Naive thymus-derived CD4-positive, alpha-beta T cell (primary cell): ENCODE measurements at regions not wholly inside any gene's neighbourhood (a gene's known extent, or its start where the extent isn't known, plus 50 kb on each side); places are given as distances from the start of the nearest gene placed in this dataset.

Experiments used
- ATAC-seq: fragments of 150-1000 bp; cut with Tn5 transposase; 2 replicates; pipeline ENCODE4 v1.10.0; 2021; ENCODE audit warnings: mild to moderate bottlenecking, moderate library complexity
- CTCF ChIA-PET: fragments of 350-600 bp; sonication (Branson Sonifier 250); formaldehyde crosslinking; loops from one replicate; lab custom pipeline; 2021; ENCODE audit warnings: antibody characterized with exemption; lab: Charles Lee
- POLR2A ChIA-PET: fragments of 350-600 bp; sonication (Branson Sonifier 250); formaldehyde crosslinking; loops from one replicate; lab custom pipeline; 2021; ENCODE audit warnings: antibody characterized with exemption, inconsistent platforms; lab: Charles Lee
- DNase-seq, 9 donors: peaks; one replicate each; pipeline versions ENCODE4 v3.0.0 to v3.0.0-alpha.2; 2020 to 2022; ENCODE audit warnings: mixed read lengths in 1 of 9
- H3K27ac ChIP-seq: one replicate; pipeline ENCODE4 v1.7.0; 2013; ENCODE audit warnings: mild to moderate bottlenecking, low read depth, low read length, moderate library complexity
- H3K27me3 ChIP-seq, 2 donors: one replicate each; pipeline ENCODE4 v1.7.0; 2013; ENCODE audit warnings: low read length in 2 of 2, mild to moderate bottlenecking in 2 of 2, moderate library complexity in 2 of 2; ENCODE audit not compliant: control insufficient read depth in 2 of 2, insufficient read depth in 2 of 2
- H3K36me3 ChIP-seq, 3 experiments: 1 replicate in 2 of 3; 2 replicates in 1 of 3; pipeline ENCODE4 v1.7.0; 2013; ENCODE audit warnings: low read length in 3 of 3, mild to moderate bottlenecking in 3 of 3, moderate library complexity in 1 of 3; ENCODE audit not compliant: insufficient read depth in 3 of 3, control insufficient read depth in 2 of 3
- H3K4me1 ChIP-seq, 2 donors: one replicate each; pipeline ENCODE4 v1.7.0; 2013; ENCODE audit warnings: low read length in 2 of 2, mild to moderate bottlenecking in 2 of 2, moderate library complexity in 1 of 2; ENCODE audit not compliant: control insufficient read depth in 2 of 2, insufficient read depth in 2 of 2
- H3K4me3 ChIP-seq: 2 replicates; pipeline ENCODE4 v1.7.0; 2013; ENCODE audit warnings: mild to moderate bottlenecking, low read length
- H3K9me3 ChIP-seq, 3 experiments: 1 replicate in 2 of 3; 2 replicates in 1 of 3; pipeline ENCODE4 v1.7.0; 2013; ENCODE audit warnings: low read length in 3 of 3; ENCODE audit not compliant: control insufficient read depth in 2 of 3
- H3K27ac Mint-ChIP-seq, 9 donors: one replicate each; pipeline ENCODE4 v1.8.0; 2020 to 2022; ENCODE audit warnings: mixed read lengths in 9 of 9, mild to moderate bottlenecking in 8 of 9, moderate library complexity in 5 of 9, inconsistent platforms in 2 of 9
- H3K27me3 Mint-ChIP-seq, 5 donors: one replicate each; pipeline ENCODE4 v1.8.0; 2021 to 2022; ENCODE audit warnings: mixed read lengths in 5 of 5, mild to moderate bottlenecking in 1 of 5
- H3K36me3 Mint-ChIP-seq, 5 donors: one replicate each; pipeline ENCODE4 v1.8.0; 2020 to 2022; ENCODE audit warnings: mixed read lengths in 5 of 5, mild to moderate bottlenecking in 3 of 5, inconsistent platforms in 1 of 5
- H3K4me1 Mint-ChIP-seq, 7 donors: one replicate each; pipeline ENCODE4 v1.8.0; 2020 to 2022; ENCODE audit warnings: mixed read lengths in 7 of 7, mild to moderate bottlenecking in 3 of 7, inconsistent platforms in 1 of 7
- H3K4me3 Mint-ChIP-seq, 10 donors: one replicate each; pipeline ENCODE4 v1.8.0; 2020 to 2022; ENCODE audit warnings: mild to moderate bottlenecking in 10 of 10, mixed read lengths in 10 of 10, moderate library complexity in 6 of 10, inconsistent platforms in 2 of 10
- H3K9me3 Mint-ChIP-seq, 11 donors: one replicate each; pipeline ENCODE4 v1.8.0; 2020 to 2022; ENCODE audit warnings: mixed read lengths in 11 of 11, mild to moderate bottlenecking in 4 of 11, inconsistent platforms in 1 of 11, moderate library complexity in 1 of 11
- intact Hi-C, 2 donors: fragments of 100-400 bp; cut with micrococcal nuclease; formaldehyde crosslinking; loops; one replicate each; pipeline ENCODE4 v1.15.1; 2023

DNA sequence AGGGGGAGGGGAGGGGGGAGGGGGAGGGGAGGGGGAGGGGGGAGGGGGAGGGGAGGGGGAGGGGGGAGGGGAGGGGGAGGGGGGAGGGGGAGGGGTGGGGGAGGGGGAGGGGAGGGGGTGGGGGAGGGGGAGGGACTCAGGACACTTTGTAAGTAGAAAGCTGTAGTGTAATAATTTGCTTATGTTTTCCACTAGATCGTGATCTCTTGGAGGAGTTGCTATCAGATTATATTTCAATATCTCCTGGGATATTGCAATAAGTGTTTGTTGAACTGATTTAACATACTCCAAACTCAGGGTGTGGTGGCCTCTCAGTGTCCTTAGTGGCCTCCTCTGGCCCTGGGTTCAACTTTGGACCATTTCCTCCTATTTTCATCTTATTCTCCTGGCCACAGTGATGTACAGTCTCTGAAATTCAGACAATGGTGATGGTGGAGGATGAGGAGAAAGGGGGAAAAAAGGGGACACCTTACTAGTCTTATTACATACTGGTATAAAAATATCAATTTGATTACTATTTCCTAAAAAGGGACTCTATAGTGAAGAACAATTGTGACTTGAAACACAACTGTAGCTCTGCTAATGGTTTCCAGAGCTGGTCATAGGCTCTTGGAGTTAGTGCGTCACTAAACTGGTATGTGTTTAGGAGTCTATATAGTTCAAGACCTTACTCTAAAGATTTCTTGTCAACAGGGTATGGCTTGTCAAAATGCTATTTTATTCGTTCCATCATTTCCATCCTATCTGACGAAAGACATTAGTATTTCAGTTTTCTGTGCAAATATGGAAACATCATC lies 89.6 kb downstream of the DDX1 start:
- H3K36me3 ChIP-seq = no peaks in the 10 kb centered on the region
- H3K9me3 ChIP-seq = no peaks in the 10 kb centered on the region
- intact Hi-C loops = no loop called here
- no peak overlapping the region for H3K4me3 ChIP-seq
- ATAC-seq = no peak
- no peaks in the 10 kb centered on the region for H3K27me3 ChIP-seq
- peaks cover 0 to 7% (median 3%) of the 10 kb centered on the region in 11 donors for H3K9me3 Mint-ChIP-seq
- H3K27ac ChIP-seq = no peak overlapping the region
- no peak for DNase-seq
- CTCF ChIA-PET = no interaction called here
- no peak overlapping the region for H3K4me3 Mint-ChIP-seq
- no peak overlapping the region for H3K27ac Mint-ChIP-seq
- no peaks in the 10 kb centered on the region for H3K4me1 Mint-ChIP-seq
- POLR2A ChIA-PET = no interaction called here
- H3K4me1 ChIP-seq = no peaks in the 10 kb centered on the region
- H3K36me3 Mint-ChIP-seq = no peaks in the 10 kb centered on the region
- peaks cover 0 to 1% (median 0%) of the 10 kb centered on the region in 5 donors for H3K27me3 Mint-ChIP-seq

GRCh38 chr2:15682354-15682753 lies 90.7 kb downstream of the DDX1 start:
- H3K36me3 Mint-ChIP-seq = no peaks in the 10 kb centered on the region
- H3K27me3 Mint-ChIP-seq = peaks cover 0 to under 1% (median 0%) of the 10 kb centered on the region in 5 donors
- peaks cover 0 to 7% (median 3%) of the 10 kb centered on the region in 11 donors for H3K9me3 Mint-ChIP-seq
- no peak overlapping the region for H3K27ac ChIP-seq
- intact Hi-C loops = no loop called here
- H3K4me3 Mint-ChIP-seq = no peak overlapping the region
- no peaks in the 10 kb centered on the region for H3K4me1 ChIP-seq
- no peaks in the 10 kb centered on the region for H3K4me1 Mint-ChIP-seq
- ATAC-seq = no peak
- H3K27me3 ChIP-seq = no peaks in the 10 kb centered on the region
- ChIA-PET CTCF (no interaction called here), POLR2A (no interaction called here)
- no peak overlapping the region for H3K4me3 ChIP-seq
- no peak for DNase-seq
- no peaks in the 10 kb centered on the region for H3K9me3 ChIP-seq
- H3K36me3 ChIP-seq = no peaks in the 10 kb centered on the region
- H3K27ac Mint-ChIP-seq = no peak overlapping the region

GRCh38 chr2:15684161-15685039 lies 92.7 kb downstream of the DDX1 start:
- Mint-ChIP-seq H3K27me3 (peaks cover 0 to 17% (median under 1%) of the 10 kb centered on the region in 5 donors), H3K27ac (no peak overlapping the region), H3K36me3 (no peaks in the 10 kb centered on the region), H3K9me3 (peaks cover 0 to 7% (median 3%) of the 10 kb centered on the region in 11 donors), H3K4me3 (no peak overlapping the region), H3K4me1 (no peaks in the 10 kb centered on the region)
- POLR2A ChIA-PET = no interaction called here
- DNase-seq = no peak
- intact Hi-C loops = no loop called here
- H3K4me3 ChIP-seq = no peak overlapping the region
- no peaks in the 10 kb centered on the region for H3K36me3 ChIP-seq
- ATAC-seq = no peak
- H3K4me1 ChIP-seq = no peaks in the 10 kb centered on the region
- no peaks in the 10 kb centered on the region for H3K27me3 ChIP-seq
- H3K27ac ChIP-seq = no peak overlapping the region
- no peaks in the 10 kb centered on the region for H3K9me3 ChIP-seq
- CTCF ChIA-PET = no interaction called here

DNA sequence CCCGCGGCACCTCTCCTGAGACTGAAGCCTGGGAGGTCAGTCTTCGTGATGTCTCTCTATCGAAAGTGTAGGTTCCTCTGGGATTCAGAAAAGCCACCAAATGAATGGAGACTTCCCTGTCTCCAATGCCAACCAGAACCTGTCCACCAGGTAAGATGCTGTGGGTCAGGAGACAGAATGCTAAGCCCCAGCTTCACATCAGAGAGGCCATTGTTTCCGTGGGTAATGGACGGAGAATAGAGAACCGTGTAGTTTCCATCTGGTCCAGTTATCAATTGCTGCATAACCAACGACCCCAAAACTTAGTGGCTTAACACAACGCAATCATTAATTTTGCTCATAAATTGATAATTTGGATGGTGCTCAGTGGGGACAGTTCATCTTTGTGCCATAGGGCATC lies 93.5 kb downstream of the DDX1 start:
- Mint-ChIP-seq H3K9me3 (peaks cover 0 to 4% (median 0%) of the 10 kb centered on the region in 11 donors), H3K4me3 (no peak overlapping the region), H3K27ac (no peak overlapping the region), H3K4me1 (no peaks in the 10 kb centered on the region), H3K36me3 (no peaks in the 10 kb centered on the region), H3K27me3 (peaks cover 0 to 22% (median 7%) of the 10 kb centered on the region in 5 donors)
- no peak overlapping the region for H3K4me3 ChIP-seq
- no peaks in the 10 kb centered on the region for H3K27me3 ChIP-seq
- DNase-seq (no peak), ATAC-seq (no peak)
- ChIA-PET POLR2A (no interaction called here), CTCF (no interaction called here)
- H3K36me3 ChIP-seq = no peaks in the 10 kb centered on the region
- H3K27ac ChIP-seq = no peak overlapping the region
- no peaks in the 10 kb centered on the region for H3K9me3 ChIP-seq
- H3K4me1 ChIP-seq = no peaks in the 10 kb centered on the region
- intact Hi-C loops = no loop called here

DNA sequence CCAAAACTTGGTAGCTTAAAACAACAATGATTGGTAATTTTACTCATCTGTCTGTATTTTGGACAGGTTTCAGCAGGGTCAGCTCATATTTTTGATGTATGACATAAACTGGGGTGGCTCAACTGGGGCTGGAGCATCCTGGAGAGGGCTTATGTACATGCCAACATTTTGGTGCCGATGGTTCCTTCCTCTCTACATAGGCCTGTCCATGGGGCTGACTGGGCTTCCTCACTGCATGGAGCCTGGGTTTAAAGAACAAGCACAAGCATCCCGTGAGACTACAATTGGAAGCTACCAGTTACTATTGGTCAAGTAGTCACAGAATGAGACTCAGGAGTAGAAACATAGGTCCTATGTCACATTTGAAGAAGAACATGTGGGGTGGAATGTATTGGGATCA lies 95.0 kb downstream of the DDX1 start:
- no peak overlapping the region for H3K27ac Mint-ChIP-seq
- H3K27me3 Mint-ChIP-seq = peaks cover 0 to 22% (median 7%) of the 10 kb centered on the region in 5 donors
- Histone ChIP-seq H3K9me3 (no peaks in the 10 kb centered on the region), H3K4me1 (no peaks in the 10 kb centered on the region), H3K27me3 (no peaks in the 10 kb centered on the region), H3K27ac (no peak overlapping the region), H3K36me3 (no peaks in the 10 kb centered on the region), H3K4me3 (no peak overlapping the region)
- intact Hi-C loops = no loop called here
- ATAC-seq = no peak
- no peak overlapping the region for H3K4me3 Mint-ChIP-seq
- H3K9me3 Mint-ChIP-seq = peaks cover 0 to 4% (median 0%) of the 10 kb centered on the region in 11 donors
- H3K36me3 Mint-ChIP-seq = no peaks in the 10 kb centered on the region
- no peaks in the 10 kb centered on the region for H3K4me1 Mint-ChIP-seq
- ChIA-PET CTCF (no interaction called here), POLR2A (no interaction called here)
- no peak for DNase-seq

DNA sequence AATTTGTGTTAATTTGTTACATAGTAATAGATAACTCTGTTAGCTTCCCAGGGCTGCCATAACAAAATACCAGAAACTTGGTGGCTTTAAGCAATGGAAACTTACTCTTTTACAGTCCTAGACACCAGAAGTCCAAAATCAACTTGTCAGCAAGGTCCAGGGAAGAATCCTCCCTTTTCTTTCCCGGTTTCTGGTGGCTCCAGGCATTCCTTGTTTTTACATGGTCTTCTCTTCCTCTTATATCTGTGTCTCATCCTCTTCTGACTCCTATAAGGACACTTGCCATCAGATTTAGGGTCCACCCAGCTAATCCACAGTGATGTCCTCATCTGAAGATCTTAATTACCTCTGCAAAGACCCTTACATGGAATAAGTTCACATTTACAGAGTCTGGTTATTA lies 95.6 kb downstream of the DDX1 start:
- H3K4me1 ChIP-seq = no peaks in the 10 kb centered on the region
- Mint-ChIP-seq H3K4me1 (no peaks in the 10 kb centered on the region), H3K36me3 (no peaks in the 10 kb centered on the region), H3K27ac (no peak overlapping the region), H3K9me3 (peaks cover 0 to 2% (median 0%) of the 10 kb centered on the region in 11 donors), H3K27me3 (peaks cover 0 to 22% (median 8%) of the 10 kb centered on the region in 5 donors), H3K4me3 (no peak overlapping the region)
- ATAC-seq (no peak), DNase-seq (no peak)
- H3K27ac ChIP-seq = no peak overlapping the region
- H3K4me3 ChIP-seq = no peak overlapping the region
- H3K9me3 ChIP-seq = no peaks in the 10 kb centered on the region
- intact Hi-C loops = no loop called here
- no peaks in the 10 kb centered on the region for H3K27me3 ChIP-seq
- ChIA-PET POLR2A (no interaction called here), CTCF (no interaction called here)
- no peaks in the 10 kb centered on the region for H3K36me3 ChIP-seq
